B cell (primary cell): ENCODE measurements at regions not wholly inside any gene's neighbourhood (a gene's known extent, or its start where the extent isn't known, plus 50 kb on each side); places are given as distances from the start of the nearest gene placed in this dataset.

Experiments used
- ATAC-seq: fragments of 200-7000 bp; cut with Tn5 transposase; one replicate; pipeline ENCODE4 v1.10.0; 2021; ENCODE audit warnings: low read depth, mild to moderate bottlenecking, moderate number of reproducible peaks, moderate library complexity
- CTCF ChIA-PET: fragments of 350-600 bp; sonication (Branson Sonifier 250); formaldehyde crosslinking; loops from one replicate; lab custom pipeline; 2021; ENCODE audit warnings: antibody characterized with exemption, inconsistent platforms; lab: Charles Lee
- POLR2A ChIA-PET: fragments of 350-600 bp; sonication (Branson Sonifier 250); formaldehyde crosslinking; loops from one replicate; lab custom pipeline; 2021; ENCODE audit warnings: antibody characterized with exemption; lab: Charles Lee
- DNase-seq: peaks from one replicate; pipeline ENCODE4 v3.0.0; 2013
- H2AFZ ChIP-seq: 2 replicates; pipeline ENCODE4 v1.6.1; 2012; ENCODE audit warnings: mild to moderate bottlenecking, low read depth, low read length; ENCODE audit not compliant: insufficient read depth, poor library complexity, severe bottlenecking
- H3K27ac ChIP-seq, 2 donors: 1 replicate in 1 of 2; 2 replicates in 1 of 2; pipeline ENCODE4 v1.5.1; 2012 to 2013; ENCODE audit warnings: low read length in 2 of 2, mild to moderate bottlenecking in 2 of 2, moderate library complexity in 1 of 2
- H3K27me3 ChIP-seq, 4 experiments: fragments of 200-600 bp in 1 of 4; sonication (generic) in 1 of 4; replicated peaks in 1 of 4; 1 replicate in 2 of 4; 2 replicates in 2 of 4; pipeline versions ENCODE4 v1.6.1 to v1.7.0; 2013 to 2016; ENCODE audit warnings: low read length in 3 of 4, mild to moderate bottlenecking in 2 of 4, mixed read lengths in 1 of 4, moderate library complexity in 1 of 4; ENCODE audit not compliant: insufficient read depth in 4 of 4, control insufficient read depth in 3 of 4; ENCODE audit errors: control extremely low read depth in 1 of 4
- H3K36me3 ChIP-seq, 2 experiments: replicated peaks in 1 of 2; 1 replicate in 1 of 2; 2 replicates in 1 of 2; pipeline versions ENCODE4 v1.6.1 to v1.7.1; 2013; ENCODE audit warnings: low read length in 1 of 2; ENCODE audit not compliant: insufficient read depth in 2 of 2, control insufficient read depth in 1 of 2; ENCODE audit errors: control extremely low read depth in 1 of 2, extremely low read depth in 1 of 2
- H3K4me1 ChIP-seq, 2 donors: fragments of 200-600 bp in 1 of 2; sonication (generic) in 1 of 2; 1 replicate in 1 of 2; 2 replicates in 1 of 2; pipeline versions ENCODE4 v1.5.1 to v1.6.1; 2013 to 2017; ENCODE audit warnings: low read length in 2 of 2; ENCODE audit not compliant: control insufficient read depth in 2 of 2, insufficient read depth in 2 of 2
- H3K4me2 ChIP-seq: replicated peaks from 2 replicates; pipeline ENCODE3; 2012; ENCODE audit warnings: mild to moderate bottlenecking, low read depth, low read length; ENCODE audit not compliant: poor library complexity, severe bottlenecking
- H3K4me3 ChIP-seq, 5 experiments: fragments of 200-600 bp in 1 of 5; sonication (generic) in 1 of 5; 1 replicate in 3 of 5; 2 replicates in 2 of 5; pipeline versions ENCODE4 v1.5.1 to v1.7.0; 2011 to 2016; ENCODE audit warnings: low read length in 4 of 5, mild to moderate bottlenecking in 4 of 5, low read depth in 2 of 5, control low read depth in 1 of 5, moderate library complexity in 1 of 5; ENCODE audit not compliant: insufficient read depth in 1 of 5; ENCODE audit errors: control extremely low read depth in 1 of 5, extremely low read depth in 1 of 5
- H3K79me2 ChIP-seq: fragments of 200-600 bp; sonication (generic); one replicate; pipeline ENCODE4 v1.6.0; 2016; ENCODE audit warnings: low read length; ENCODE audit not compliant: control insufficient read depth, insufficient read depth
- H3K9ac ChIP-seq: fragments of 200-600 bp; sonication (generic); 2 replicates; pipeline ENCODE4 v1.6.1; 2017; ENCODE audit warnings: mild to moderate bottlenecking, low read length, moderate library complexity
- H3K9me3 ChIP-seq, 3 donors: one replicate each; pipeline versions ENCODE4 v1.6.1 to v1.7.1; 2013; ENCODE audit warnings: low read length in 2 of 3; ENCODE audit not compliant: control insufficient read depth in 2 of 3, insufficient read depth in 1 of 3; ENCODE audit errors: control extremely low read depth in 1 of 3
- H4K20me1 ChIP-seq: 2 replicates; pipeline ENCODE4 v1.6.0; 2012; ENCODE audit warnings: mild to moderate bottlenecking, low read length; ENCODE audit not compliant: insufficient read depth, control insufficient read depth, poor library complexity, severe bottlenecking
- H3K27ac Mint-ChIP-seq: one replicate; pipeline ENCODE4 v1.8.0; 2021; ENCODE audit warnings: mixed read lengths
- H3K27me3 Mint-ChIP-seq: one replicate; pipeline ENCODE4 v1.8.0; 2021; ENCODE audit warnings: mixed read lengths
- H3K4me1 Mint-ChIP-seq: one replicate; pipeline ENCODE4 v1.8.0; 2021; ENCODE audit warnings: mixed read lengths
- H3K4me3 Mint-ChIP-seq: one replicate; pipeline ENCODE4 v1.8.0; 2021; ENCODE audit warnings: mixed read lengths
- H3K9me3 Mint-ChIP-seq: one replicate; pipeline ENCODE4 v1.8.0; 2022; ENCODE audit warnings: mixed read lengths; ENCODE audit not compliant: insufficient read depth
- EZH2 ChIP-seq: IDR thresholded peaks from 2 replicates; pipeline ENCODE4 v1.6.1; 2012; ENCODE audit warnings: borderline replicate concordance, low read depth, mild to moderate bottlenecking, moderate library complexity, low read length; ENCODE audit not compliant: insufficient read depth, poor library complexity, severe bottlenecking
- WGBS: methylation state at CpG from one replicate; pipeline ENCODE4 v1.1.5; 2013; ENCODE audit warnings: missing lambda C conversion rate; ENCODE audit not compliant: insufficient coverage; 5-methylcytosine and 5-hydroxymethylcytosine counted together
- intact Hi-C: fragments of 100-400 bp; cut with micrococcal nuclease; formaldehyde crosslinking; loops from one replicate; pipeline ENCODE4 v1.10.0; 2022
- TF ChIP-seq, protein P1 (sequence below): fragments of 200-600 bp; IDR thresholded peaks from one replicate; pipeline ENCODE4 v1.8.0; 2022; ENCODE audit warnings: antibody characterized with exemption, mild to moderate bottlenecking

DNA sequence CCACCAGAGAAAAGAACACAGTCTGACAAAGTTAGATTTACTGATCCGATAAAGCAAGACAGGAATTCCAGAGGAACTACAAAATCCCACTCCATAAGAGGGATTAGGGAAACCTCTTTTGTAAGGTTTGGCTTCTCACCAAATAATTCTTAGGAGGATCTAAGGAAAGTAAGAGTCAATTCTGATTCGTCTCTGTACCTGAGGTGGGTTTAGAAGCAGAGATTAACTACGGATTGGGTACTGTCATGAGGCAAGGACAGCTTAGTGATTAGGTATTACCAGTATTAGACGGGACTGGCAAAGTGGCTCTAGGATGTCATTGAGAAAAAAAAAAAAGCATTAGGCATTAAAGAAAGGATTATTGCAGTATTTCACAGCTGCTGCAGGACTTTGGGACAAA is 371.7 kb upstream of the BRINP3 start:
- H3K4me2 ChIP-seq: no peak overlapping the region
- TF ChIP-seq, protein P1, sequence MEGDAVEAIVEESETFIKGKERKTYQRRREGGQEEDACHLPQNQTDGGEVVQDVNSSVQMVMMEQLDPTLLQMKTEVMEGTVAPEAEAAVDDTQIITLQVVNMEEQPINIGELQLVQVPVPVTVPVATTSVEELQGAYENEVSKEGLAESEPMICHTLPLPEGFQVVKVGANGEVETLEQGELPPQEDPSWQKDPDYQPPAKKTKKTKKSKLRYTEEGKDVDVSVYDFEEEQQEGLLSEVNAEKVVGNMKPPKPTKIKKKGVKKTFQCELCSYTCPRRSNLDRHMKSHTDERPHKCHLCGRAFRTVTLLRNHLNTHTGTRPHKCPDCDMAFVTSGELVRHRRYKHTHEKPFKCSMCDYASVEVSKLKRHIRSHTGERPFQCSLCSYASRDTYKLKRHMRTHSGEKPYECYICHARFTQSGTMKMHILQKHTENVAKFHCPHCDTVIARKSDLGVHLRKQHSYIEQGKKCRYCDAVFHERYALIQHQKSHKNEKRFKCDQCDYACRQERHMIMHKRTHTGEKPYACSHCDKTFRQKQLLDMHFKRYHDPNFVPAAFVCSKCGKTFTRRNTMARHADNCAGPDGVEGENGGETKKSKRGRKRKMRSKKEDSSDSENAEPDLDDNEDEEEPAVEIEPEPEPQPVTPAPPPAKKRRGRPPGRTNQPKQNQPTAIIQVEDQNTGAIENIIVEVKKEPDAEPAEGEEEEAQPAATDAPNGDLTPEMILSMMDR: no peak
- no peak for TF ChIP-seq EZH2
- no peaks in the 10 kb centered on the region for H4K20me1 ChIP-seq
- H3K36me3 ChIP-seq: no peaks in the 10 kb centered on the region
- Mint-ChIP-seq H3K4me1 (no peaks in the 10 kb centered on the region), H3K27ac (no peak overlapping the region), H3K9me3 (peaks cover 2% of the 10 kb centered on the region), H3K27me3 (no peaks in the 10 kb centered on the region), H3K4me3 (no peak overlapping the region)
- DNase-seq: no peak
- ChIA-PET POLR2A (no interaction called here), CTCF (no interaction called here)
- H3K79me2 ChIP-seq: no peaks in the 10 kb centered on the region
- no peak overlapping the region for H2AFZ ChIP-seq
- H3K9me3 ChIP-seq: no peaks in the 10 kb centered on the region
- H3K27ac ChIP-seq: no peak overlapping the region
- no peak overlapping the region for H3K9ac ChIP-seq
- WGBS: 92% methylated on average over 3 of the region's 4 CpGs
- no peaks in the 10 kb centered on the region for H3K4me1 ChIP-seq
- intact Hi-C loops: no loop called here
- ATAC-seq: no peak
- H3K27me3 ChIP-seq: no peaks in the 10 kb centered on the region
- no peak overlapping the region for H3K4me3 ChIP-seq

DNA sequence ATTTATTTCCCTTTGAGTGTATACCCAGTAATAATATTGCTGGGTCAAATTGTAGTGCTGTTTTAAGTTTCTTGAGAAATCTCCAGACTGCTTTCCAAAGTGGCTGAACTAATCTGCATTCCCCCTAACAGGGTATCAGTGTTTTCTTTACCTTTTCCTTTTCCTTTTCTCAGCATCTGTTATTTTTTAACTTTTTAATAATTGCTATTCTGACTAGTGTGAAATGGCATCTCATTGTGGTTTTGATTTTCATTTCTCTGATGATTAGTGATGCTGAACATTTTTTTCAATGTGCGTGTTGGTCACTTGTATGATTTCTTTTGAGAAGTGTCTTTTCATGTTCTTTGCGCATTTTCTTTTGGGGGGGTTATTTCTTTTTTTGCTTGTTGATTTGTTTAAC is 374.9 kb upstream of the BRINP3 start:
- H3K9ac ChIP-seq: no peak overlapping the region
- Mint-ChIP-seq H3K27me3 (no peaks in the 10 kb centered on the region), H3K4me1 (no peaks in the 10 kb centered on the region), H3K9me3 (peaks cover 11% of the 10 kb centered on the region), H3K4me3 (no peak overlapping the region), H3K27ac (no peak overlapping the region)
- no CpG with 5 or more reads among the region's 2 CpGs for WGBS
- H4K20me1 ChIP-seq: no peaks in the 10 kb centered on the region
- H3K79me2 ChIP-seq: no peaks in the 10 kb centered on the region
- no peak overlapping the region for H3K4me2 ChIP-seq
- no peaks in the 10 kb centered on the region for H3K4me1 ChIP-seq
- no peaks in the 10 kb centered on the region for H3K36me3 ChIP-seq
- H3K27me3 ChIP-seq: no peaks in the 10 kb centered on the region
- ChIA-PET CTCF (no interaction called here), POLR2A (no interaction called here)
- DNase-seq (no peak), ATAC-seq (no peak)
- H3K9me3 ChIP-seq: no peaks in the 10 kb centered on the region
- H3K27ac ChIP-seq: no peak overlapping the region
- no peak overlapping the region for H2AFZ ChIP-seq
- no peak overlapping the region for H3K4me3 ChIP-seq
- TF ChIP-seq, protein P1: no peak
- no peak for TF ChIP-seq EZH2
- intact Hi-C loops: no loop called here
